ENCODE measurements at regions not wholly inside any gene's neighbourhood (a gene's known extent, or its start where the extent isn't known, plus 50 kb on each side); places are given as distances from the start of the nearest gene placed in this dataset.

- TF ChIP-seq CTCF (conservative IDR thresholded peaks at IDR 0.05; ENCODE audit: low read depth in 2 of 2) (no peak), EZH2 (IDR thresholded peaks at IDR 0.05; ENCODE audit: low read depth, unreplicated experiment) (no peak), JUNB (IDR thresholded peaks at IDR 0.05; ENCODE audit: unreplicated experiment) (no peak), CREB1 (CRISPR knock-in tag; IDR thresholded peaks at IDR 0.05; ENCODE audit: low read depth) (no peak), REST (IDR thresholded peaks at IDR 0.05; ENCODE audit: unreplicated experiment) (no peak), POLR2AphosphoS5 (IDR thresholded peaks at IDR 0.05; ENCODE audit: low read depth) (no peak), ZNF331 (CRISPR knock-in tag; IDR thresholded peaks at IDR 0.05; ENCODE audit: low read depth) (no peak), EZH2phosphoT487 (IDR thresholded peaks at IDR 0.05; ENCODE audit: unreplicated experiment) (no peak), ZNF462 (CRISPR knock-in tag; IDR thresholded peaks at IDR 0.05) (no peak), ETS1 (IDR thresholded peaks at IDR 0.05) (no peak), NANOG (IDR thresholded peaks at IDR 0.05; ENCODE audit: borderline replicate concordance) (no peak), ZNF114 (CRISPR knock-in tag; IDR thresholded peaks at IDR 0.05) (no peak)
Observed at GRCh38 chr1:112043901-112044300, 54.4 kb upstream of the KCND3 start.
